SIG-M5 treated with dmso at 0.1 percent for 504 hours (cell line): ENCODE measurements at regions not wholly inside any gene's neighbourhood (a gene's known extent, or its start where the extent isn't known, plus 50 kb on each side); places are given as distances from the start of the nearest gene placed in this dataset.
A peak's percentile ranks its signal among the peaks of the same experiment; 100 is the strongest.
"Not testable (repeated sequence)": the region's sequence is repeated elsewhere in the genome, so short reads cannot be mapped to it uniquely, and the experiment has no call there.

Source experiments
- DNase-seq: peaks from one replicate; lab custom pipeline; 2025; ENCODE audit not compliant: unreplicated experiment; lab: John Stamatoyannopoulos, UW

GRCh38 chr9:79408200-79408599 is 163.6 kb upstream of the TLE4 start:
- DNase-seq = no peak

- no peak for DNase-seq
These were observed 163.1 kb upstream of the TLE4 start for GRCh38 chr9:79408617-79409016.

- no peak for DNase-seq
These were observed 162.5 kb upstream of the TLE4 start for GRCh38 chr9:79409182-79409823.

- no peak for DNase-seq
These were observed 145.9 kb upstream of the TLE4 start for GRCh38 chr9:79425840-79426239.

GRCh38 chr9:79428422-79428821 is 143.3 kb upstream of the TLE4 start:
- no peak for DNase-seq

- no peak for DNase-seq
These were observed 141.1 kb upstream of the TLE4 start for GRCh38 chr9:79430619-79431018.

GRCh38 chr9:79431019-79431679 is 140.6 kb upstream of the TLE4 start:
- DNase-seq = no peak

- DNase-seq = no peak
These were observed 139.3 kb upstream of the TLE4 start for GRCh38 chr9:79432485-79432884.

GRCh38 chr9:79433703-79434102 is 138.1 kb upstream of the TLE4 start:
- DNase-seq = no peak

- not testable (repeated sequence) for DNase-seq
These were observed 132.5 kb upstream of the TLE4 start for GRCh38 chr9:79439221-79439620.

GRCh38 chr9:79446523-79447307 is 125.0 kb upstream of the TLE4 start:
- DNase-seq = no peak

GRCh38 chr9:79447308-79447605 is 124.5 kb upstream of the TLE4 start:
- no peak for DNase-seq

GRCh38 chr9:79447762-79448161 is 124.0 kb upstream of the TLE4 start:
- DNase-seq = no peak

- DNase-seq = no peak
These were observed 119.5 kb upstream of the TLE4 start for GRCh38 chr9:79452265-79452664.

GRCh38 chr9:79461712-79462111 is 110.1 kb upstream of the TLE4 start:
- DNase-seq = no peak

GRCh38 chr9:79465156-79465555 is 106.6 kb upstream of the TLE4 start:
- DNase-seq = no peak

- no peak for DNase-seq
These were observed 102.6 kb upstream of the TLE4 start for GRCh38 chr9:79469164-79469563.

- DNase-seq = no peak
These were observed 100.8 kb upstream of the TLE4 start for GRCh38 chr9:79470954-79471353.

- peak; percentile 10 for DNase-seq
These were observed 99.9 kb upstream of the TLE4 start for GRCh38 chr9:79471580-79472543.

- no peak for DNase-seq
These were observed 98.1 kb upstream of the TLE4 start for GRCh38 chr9:79473704-79474103.

- no peak for DNase-seq
These were observed 94.4 kb upstream of the TLE4 start for GRCh38 chr9:79477241-79477840.
